SK-N-SH (cell line): ENCODE measurements at regions not wholly inside any gene's neighbourhood (a gene's known extent, or its start where the extent isn't known, plus 50 kb on each side); places are given as distances from the start of the nearest gene placed in this dataset.

ENCODE experiments used
- CHD2 ChIP-seq: fragments of 150-350 bp; IDR thresholded peaks from 2 replicates; pipeline ENCODE4 v1.6.1; 2018; ENCODE audit warnings: low read length; ENCODE audit not compliant: partially characterized antibody
- CTCF ChIP-seq: fragments of 200-600 bp; sonication (generic); IDR thresholded peaks from 2 replicates; pipeline ENCODE4 v1.6.1; 2017; ENCODE audit warnings: antibody characterized with exemption, mild to moderate bottlenecking, moderate library complexity

- TF ChIP-seq CHD2 (no peak), CTCF (no peak)
These were observed 231.7 kb upstream of the SATB1 start for GRCh38 chr3:18656866-18657265.
